Lung (tissue), 12 donors: ENCODE measurements at regions not wholly inside any gene's neighbourhood (a gene's known extent, or its start where the extent isn't known, plus 50 kb on each side); places are given as distances from the start of the nearest gene placed in this dataset. TPM values are rescaled to one million over a fixed set of nuclear protein-coding genes. Genes with fewer than 3 reads are reported as not detected.

ENCODE experiments used
- ATAC-seq: fragments of 200-7000 bp; cut with Tn5 transposase; one replicate; pipeline ENCODE4 v1.9.1; 2020; ENCODE audit warnings: moderate number of reproducible peaks; ENCODE audit not compliant: insufficient read depth, low FRiP score
- DNase-seq, 3 donors: peaks; one replicate each; pipeline ENCODE4 v3.0.0-alpha.2; 2013 to 2017
- H3K27ac ChIP-seq, 2 donors: one replicate each; pipeline ENCODE4 v1.5.1; 2013; ENCODE audit warnings: mild to moderate bottlenecking in 2 of 2, moderate library complexity in 2 of 2, control low read depth in 1 of 2, inconsistent platforms in 1 of 2, low read depth in 1 of 2, low read length in 1 of 2
- H3K27me3 ChIP-seq, 3 donors: one replicate each; pipeline ENCODE4 v1.5.1; 2013; ENCODE audit warnings: low read length in 2 of 3; ENCODE audit not compliant: control insufficient read depth in 3 of 3, insufficient read depth in 3 of 3
- H3K36me3 ChIP-seq, 4 donors: one replicate each; pipeline ENCODE4 v1.5.1; 2013; ENCODE audit warnings: low read length in 4 of 4, mild to moderate bottlenecking in 1 of 4, moderate library complexity in 1 of 4; ENCODE audit not compliant: control insufficient read depth in 4 of 4, insufficient read depth in 4 of 4
- H3K4me1 ChIP-seq, 5 donors: one replicate each; pipeline ENCODE4 v1.5.1; 2013; ENCODE audit warnings: low read length in 5 of 5, mild to moderate bottlenecking in 2 of 5, moderate library complexity in 1 of 5; ENCODE audit not compliant: control insufficient read depth in 5 of 5, insufficient read depth in 5 of 5
- H3K4me3 ChIP-seq: one replicate; pipeline ENCODE4 v1.5.1; 2013; ENCODE audit warnings: mild to moderate bottlenecking, control low read depth, moderate library complexity
- H3K9ac ChIP-seq, 2 donors: one replicate each; pipeline ENCODE4 v1.5.1; 2013; ENCODE audit warnings: low read length in 2 of 2, control low read depth in 1 of 2; ENCODE audit not compliant: insufficient read depth in 1 of 2
- H3K9me3 ChIP-seq, 4 donors: one replicate each; pipeline ENCODE4 v1.5.1; 2013; ENCODE audit warnings: low read length in 3 of 4, mild to moderate bottlenecking in 1 of 4, moderate library complexity in 1 of 4; ENCODE audit not compliant: control insufficient read depth in 4 of 4, insufficient read depth in 3 of 4
- CTCF ChIP-seq: IDR thresholded peaks from 2 replicates; pipeline ENCODE4 v1.5.1; 2012; ENCODE audit warnings: mild to moderate bottlenecking; ENCODE audit errors: control extremely low read depth, extremely low read depth
- WGBS, 2 donors: extraction: QIAGEN DNeasy Blood & Tissue Kit; methylation state at CpG; one replicate each; pipeline ENCODE4 v1.1.7; 2013; 5-methylcytosine and 5-hydroxymethylcytosine counted together
- small RNA-seq: library from RNA; depleted of rRNA; stranded (forward); fragments of <200 nt; gene quantifications from one replicate; pipeline ENCODE3, GENCODE V24; 2014; ENCODE audit warnings: low replicate concordance
- donor health status: control.
- donor health status: control.
- donor health status: Bipolar disorder and iron deficiency.
- donor health status: healthy.
- donor health status: DM: yes; HTN: yes; CAD: no.

- DNase-seq (no peak), ATAC-seq (no peak)
- no peak overlapping the region for H3K27ac ChIP-seq
- no peak overlapping the region for H3K9ac ChIP-seq
- no peak overlapping the region for H3K4me3 ChIP-seq
- H3K4me1 ChIP-seq = peaks cover 0 to 5% (median 0%) of the 10 kb centered on the region in 5 donors
- no peaks in the 10 kb centered on the region for H3K9me3 ChIP-seq
- H3K27me3 ChIP-seq = no peaks in the 10 kb centered on the region
- 87 to 96% methylated on average over 6 of the region's 6 CpGs for WGBS, 2 donors
- H3K36me3 ChIP-seq = no peaks in the 10 kb centered on the region
- no peak for TF ChIP-seq CTCF
These were observed 52.7 kb upstream of the DMRT1 start for GRCh38 chr9:788777-789176.

Small RNA genes in the stretch of these regions (small RNA-seq; reads per million reads assigned to genes)
- gene AL392089.1 (not detected), gene RNU6-1327P (not detected)
